ENCODE measurements at regions not wholly inside any gene's neighbourhood (a gene's known extent, or its start where the extent isn't known, plus 50 kb on each side); places are given as distances from the start of the nearest gene placed in this dataset.
"Not testable (repeated sequence)": the region's sequence is repeated elsewhere in the genome, so short reads cannot be mapped to it uniquely, and the experiment has no call there.

DNA sequence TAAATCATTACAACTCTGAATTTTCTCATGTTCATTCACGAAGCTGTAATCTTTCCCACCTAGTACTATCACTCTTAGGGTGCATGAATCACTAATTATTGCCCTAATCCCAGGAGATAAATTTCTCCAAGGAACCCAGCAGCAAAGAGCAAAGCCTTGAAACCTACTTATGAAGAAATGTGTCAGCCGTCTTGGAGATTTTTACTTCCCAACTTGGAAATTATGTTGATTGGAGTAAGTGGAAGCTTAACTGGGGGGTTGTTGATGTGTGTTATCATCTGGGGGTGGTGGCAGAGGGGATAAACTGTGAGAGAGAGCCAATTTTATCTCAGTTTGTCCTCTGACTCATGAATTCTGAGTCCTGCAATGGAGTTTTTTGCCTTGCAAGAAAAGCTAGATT lies 440.5 kb upstream of the WWC1 start:
- no peak for DNase-seq

DNA sequence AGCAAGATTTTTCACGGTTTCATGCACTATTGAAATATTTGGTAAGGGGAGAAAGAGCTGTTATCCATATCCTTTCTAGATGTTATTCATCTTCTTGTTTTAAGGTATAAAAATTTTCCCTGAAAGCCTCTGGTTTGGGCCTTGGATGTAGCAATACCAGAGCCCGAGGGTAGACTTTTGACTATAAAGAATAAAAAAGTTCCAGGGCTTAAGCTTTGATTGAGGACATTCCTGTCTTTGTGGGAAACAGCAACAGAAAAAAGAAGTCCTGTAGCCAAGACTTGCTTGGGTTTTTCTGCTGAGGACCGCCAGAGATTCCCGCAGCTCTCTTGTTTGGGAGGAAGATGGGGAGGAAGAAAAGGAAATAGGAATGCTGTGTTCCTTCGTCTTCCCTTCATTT lies 440.0 kb upstream of the WWC1 start:
- no peak for DNase-seq

DNA sequence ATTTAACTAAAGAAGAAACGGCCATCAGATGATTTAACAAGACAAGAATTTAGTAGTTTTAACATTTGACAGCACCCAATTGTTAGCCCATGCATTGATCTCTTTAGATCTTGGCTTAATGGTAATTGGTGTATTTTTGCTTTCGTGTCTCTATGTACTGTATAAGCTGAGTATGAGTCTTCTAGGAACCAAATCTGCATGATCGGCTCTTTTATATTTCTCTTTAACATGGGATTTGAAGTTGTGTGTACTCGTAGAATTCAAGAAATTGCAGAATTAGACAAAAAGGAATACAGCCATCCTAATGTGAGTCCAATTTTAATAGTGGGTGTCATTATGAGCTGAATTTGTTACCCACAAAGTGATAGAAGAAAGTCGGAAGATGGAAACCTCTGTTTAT lies 438.9 kb upstream of the WWC1 start:
- DNase-seq = no peak

DNA sequence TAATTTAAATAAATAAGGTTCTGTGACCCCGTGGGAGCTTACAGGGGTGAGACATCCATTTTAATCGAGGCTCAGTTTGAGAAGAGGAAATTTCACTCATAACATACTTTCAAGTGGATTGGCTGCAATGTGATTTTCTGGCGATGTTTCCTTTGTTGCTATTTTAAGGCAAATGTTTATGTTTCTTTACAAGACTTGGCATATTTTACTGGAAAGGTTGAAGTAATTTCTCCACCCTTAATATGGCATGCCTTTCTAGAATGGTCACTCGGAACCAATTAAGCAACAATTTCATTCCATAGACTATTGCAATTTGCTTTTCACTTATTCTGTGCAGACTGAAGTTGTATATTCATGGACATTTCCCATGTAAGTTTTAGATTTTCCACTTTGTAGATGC lies 438.0 kb upstream of the WWC1 start:
- no peak for DNase-seq

DNA sequence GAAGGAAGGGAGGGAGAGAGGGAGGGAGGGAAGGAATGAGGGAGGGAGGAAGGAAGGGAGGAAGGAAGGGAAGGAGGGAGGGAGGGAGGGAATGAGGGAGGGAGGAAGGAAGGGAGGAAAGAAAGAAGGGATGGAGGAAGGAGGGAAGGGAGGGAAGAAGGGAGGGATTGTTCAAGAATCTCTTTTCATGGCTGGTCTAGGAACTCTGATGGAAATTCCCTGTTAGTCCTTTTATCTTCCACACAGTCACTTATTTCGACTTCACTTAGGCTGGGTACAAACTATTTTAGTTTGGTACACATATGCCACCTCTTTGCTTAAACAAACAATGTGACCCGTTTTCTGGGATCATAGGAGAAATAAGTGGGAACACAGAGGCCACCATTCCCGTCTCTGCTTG lies 435.6 kb upstream of the WWC1 start:
- no peak for DNase-seq

DNA sequence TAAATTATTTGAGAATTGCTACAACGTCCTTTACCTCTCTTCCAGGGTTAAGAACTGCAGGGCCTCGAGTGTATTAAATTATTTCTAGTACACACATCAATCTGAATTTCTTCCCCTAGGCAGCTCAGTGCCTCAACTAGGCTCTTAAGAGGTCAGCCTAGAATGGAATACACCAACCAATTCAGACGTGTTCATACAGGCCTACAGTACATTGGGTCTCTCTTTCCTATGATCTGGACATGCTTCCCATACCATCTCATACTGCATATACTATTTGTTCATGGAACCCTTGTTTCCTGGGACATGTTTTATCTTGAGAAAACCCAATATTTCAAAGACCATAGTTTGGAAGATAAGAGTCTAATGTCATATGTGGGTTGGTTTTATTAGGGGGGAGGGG lies 434.1 kb upstream of the WWC1 start:
- no peak for DNase-seq

DNA sequence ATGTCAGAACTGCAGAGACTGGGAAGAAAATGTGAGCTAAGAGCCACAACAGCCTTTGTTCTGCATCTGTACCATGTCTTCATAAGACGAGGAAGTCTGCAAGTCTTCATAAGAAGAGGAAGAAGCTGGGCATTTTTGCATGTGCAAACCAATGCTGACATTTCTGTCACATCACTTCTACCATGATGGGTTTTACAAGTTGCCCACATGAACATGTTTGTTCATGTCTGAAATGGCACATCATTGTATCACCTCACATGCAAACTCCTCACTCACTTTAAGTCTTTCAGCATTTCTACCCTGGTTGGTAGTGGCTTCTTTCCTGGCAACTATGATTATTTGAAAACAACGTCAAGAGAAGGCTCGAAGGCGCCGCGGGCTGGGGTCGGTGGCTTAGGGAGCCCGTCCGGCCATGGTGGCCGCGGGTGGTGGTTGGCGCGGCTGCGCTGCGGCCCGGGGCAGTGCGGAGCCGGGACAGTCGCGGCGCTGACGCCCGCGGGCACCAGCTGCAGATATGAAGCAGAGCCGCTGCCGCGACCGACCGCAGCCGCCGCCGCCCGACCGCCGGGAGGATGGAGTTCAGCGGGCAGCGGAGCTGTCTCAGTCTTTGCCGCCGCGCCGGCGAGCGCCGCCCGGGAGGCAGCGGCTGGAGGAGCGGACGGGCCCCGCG lies 433.1 kb upstream of the WWC1 start:
- DNase-seq = not testable (repeated sequence)

DNA sequence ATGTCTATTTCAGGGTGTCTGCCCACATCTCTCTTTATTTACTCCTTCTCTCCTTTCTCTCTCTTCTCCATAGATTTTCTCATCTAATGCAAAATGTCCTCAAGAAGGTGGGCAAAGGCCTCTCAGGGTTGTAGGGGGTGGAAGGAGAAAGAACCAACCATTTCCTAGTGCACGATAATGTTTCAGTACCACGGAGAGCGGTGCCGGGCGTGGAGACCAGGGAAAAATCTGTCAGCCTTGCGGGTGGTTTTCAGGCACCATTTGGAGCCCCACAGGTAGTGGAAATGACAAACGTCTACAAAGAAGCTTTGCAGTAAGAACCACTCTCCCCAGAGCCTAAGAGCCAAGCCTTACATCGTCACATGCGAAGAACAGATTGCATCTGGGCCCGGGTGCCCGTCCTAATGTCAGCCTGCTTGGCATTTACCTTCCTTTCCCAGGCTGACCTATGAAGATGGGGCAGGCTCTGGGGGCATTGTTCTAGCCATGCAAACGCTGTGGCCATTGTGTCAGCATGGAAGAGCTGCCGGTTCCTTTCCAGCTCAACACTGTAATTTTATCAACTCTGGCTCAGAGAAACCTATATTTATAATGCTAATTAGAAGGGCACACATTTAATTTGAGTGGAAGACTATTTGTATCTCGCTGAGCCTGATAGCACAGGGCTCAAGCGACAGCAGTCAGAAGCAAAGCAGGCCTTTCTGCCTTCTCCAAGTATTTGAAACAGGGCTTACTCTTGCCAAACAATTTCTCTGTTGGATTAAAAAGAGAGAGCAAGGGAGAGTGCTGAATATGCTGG lies 430.1 kb upstream of the WWC1 start:
- DNase-seq = no peak

DNA sequence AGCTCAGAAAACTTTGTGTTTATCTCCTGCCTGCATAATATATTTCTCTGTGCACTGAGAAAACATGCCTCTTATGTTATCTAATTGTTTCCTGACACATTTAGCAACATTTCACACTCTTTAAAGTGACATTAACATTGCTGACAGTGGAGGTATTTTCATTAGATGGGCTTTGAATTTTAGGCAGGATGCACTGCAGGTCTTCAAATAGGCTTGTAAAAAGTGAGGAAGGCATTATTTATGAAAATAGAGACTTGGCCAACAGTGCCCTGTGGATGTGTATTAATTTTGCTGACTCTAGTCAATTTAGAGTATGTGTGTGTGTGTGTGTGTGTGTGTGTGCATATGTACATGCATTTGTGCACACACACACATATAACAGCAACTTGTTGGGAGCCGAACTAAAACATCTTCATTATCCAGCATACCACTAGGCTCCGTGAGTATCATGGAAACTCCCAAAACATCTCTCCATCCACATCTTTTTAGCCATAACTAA lies 429.5 kb upstream of the WWC1 start:
- no peak for DNase-seq

DNA sequence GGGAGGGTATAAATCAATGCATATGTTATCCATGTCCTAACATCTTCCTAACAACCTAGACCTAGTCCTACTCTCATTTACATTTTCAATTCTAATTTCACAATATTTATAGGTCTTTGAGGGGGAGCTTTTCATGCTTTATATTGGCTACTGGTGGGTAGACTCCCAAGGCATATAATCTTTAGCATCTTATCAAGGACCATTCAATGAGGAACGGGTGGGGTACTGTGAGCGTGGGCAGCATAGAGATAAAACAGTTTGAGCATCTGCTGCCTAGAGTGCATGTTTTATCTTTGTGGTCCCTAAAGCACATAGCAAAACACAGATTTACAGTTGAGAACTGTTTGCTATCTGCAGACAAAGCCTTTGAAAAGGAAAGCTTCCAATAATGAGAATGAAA lies 427.6 kb upstream of the WWC1 start:
- DNase-seq = no peak

DNA sequence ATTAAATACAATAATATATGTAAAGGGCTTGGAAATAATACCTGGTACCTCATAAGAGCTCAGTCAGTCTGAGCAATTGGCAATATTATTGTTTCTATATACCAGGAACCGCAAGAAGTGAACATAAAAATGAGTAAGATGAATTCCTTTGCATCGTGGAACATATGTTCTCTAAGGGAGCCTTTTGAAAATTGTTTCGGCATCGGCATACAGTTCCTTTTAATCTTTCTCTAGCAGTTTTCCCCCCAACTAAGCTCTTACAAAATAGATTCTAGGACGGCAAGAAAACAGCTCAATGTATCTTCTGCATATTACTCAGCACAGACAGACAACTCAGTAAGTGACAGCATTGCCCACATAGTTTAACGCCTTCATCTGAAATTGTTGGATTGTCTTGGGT lies 426.6 kb upstream of the WWC1 start:
- no peak for DNase-seq

DNA sequence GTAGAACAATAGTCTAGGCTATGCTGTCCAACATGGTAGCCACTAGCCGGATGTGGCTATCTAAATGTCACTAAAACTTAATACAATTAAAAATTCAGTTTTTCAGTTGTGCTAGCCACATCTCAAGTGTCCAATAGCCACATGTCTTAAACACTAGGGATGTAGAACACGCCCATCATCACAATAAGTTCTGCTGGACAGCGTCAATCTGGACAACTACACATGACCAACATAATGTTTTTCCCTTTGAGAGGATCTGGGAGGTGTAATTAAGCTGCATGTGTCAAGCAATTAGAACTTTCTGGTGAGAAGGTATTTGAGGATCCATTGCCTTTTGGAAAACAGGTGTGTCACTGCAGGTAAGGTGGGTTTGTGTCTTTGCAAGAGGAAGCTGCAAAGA lies 424.6 kb upstream of the WWC1 start:
- DNase-seq = no peak

DNA sequence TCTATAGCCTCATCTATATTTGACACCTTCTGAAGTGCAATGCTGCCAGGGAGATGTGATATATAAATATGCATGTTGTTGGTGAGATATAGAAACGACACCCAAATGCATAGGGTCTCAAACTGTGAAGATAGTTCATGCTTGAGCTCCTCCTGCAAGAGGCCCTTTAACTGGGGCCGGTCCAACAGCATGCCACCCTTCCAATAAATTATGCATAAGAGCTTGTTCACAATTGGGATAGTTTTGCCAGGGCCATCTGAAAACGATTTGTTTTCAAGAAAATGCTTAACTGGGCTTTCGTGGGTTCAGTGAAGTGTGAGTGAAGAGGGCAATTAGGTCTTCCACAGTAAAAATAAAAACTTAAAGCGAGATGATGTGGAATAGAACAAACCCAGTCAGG lies 424.2 kb upstream of the WWC1 start:
- DNase-seq = no peak

DNA sequence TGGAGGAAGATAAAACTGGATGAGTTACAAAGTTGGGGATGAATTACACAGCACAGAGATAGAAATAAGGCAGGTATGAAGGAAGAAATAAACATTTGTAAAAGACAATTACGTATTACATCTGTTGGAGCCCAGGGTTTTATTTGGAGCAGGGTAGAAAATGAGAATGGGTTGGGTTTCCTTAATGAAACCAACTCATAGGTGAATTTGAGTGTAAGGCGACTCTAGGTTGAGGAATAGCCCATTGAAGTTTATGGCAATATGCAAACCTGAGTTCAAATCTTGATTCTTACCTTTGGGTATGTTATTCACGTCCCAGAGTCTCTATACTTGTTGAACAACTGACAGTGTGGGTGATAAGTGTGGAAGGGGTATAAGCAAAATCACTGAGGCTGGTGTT lies 422.3 kb upstream of the WWC1 start:
- DNase-seq = no peak

DNA sequence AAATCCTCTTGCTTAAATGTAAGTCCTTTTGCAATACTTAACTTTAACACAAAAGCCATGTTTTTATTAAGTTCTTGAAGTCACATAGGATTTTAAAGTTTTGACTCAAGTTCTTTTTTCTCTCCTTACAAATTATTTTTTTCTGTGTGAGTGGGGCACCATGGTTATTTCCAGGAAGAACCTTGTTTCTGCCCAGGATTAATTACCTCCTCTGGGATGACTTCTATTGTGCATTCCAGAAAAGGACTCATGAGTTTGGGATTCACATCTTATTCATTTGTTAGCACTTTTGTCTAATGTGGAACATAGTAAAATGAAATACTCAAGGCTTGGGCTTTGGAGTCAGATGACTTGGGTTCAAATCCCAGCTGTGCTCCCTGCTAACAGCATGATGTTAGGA lies 421.4 kb upstream of the WWC1 start:
- no peak for DNase-seq

DNA sequence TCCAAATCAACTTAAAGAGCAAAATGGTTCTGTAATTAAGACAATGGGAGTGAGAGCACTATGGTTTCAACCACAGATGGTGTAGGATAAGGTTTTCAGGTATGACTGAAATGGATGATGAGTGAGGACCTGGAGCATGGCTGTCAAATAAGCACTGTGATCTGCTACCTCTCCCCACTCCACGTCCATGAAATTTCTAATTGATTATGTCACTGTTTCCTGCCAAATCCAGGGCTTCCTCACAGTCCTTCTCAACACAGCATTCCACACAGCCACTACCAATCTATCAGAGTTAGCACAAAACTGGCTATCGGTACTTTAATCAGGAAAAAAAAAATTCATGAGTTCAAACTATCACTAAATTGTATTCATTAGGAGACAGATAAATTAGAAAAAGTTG lies 420.4 kb upstream of the WWC1 start:
- no peak for DNase-seq

DNA sequence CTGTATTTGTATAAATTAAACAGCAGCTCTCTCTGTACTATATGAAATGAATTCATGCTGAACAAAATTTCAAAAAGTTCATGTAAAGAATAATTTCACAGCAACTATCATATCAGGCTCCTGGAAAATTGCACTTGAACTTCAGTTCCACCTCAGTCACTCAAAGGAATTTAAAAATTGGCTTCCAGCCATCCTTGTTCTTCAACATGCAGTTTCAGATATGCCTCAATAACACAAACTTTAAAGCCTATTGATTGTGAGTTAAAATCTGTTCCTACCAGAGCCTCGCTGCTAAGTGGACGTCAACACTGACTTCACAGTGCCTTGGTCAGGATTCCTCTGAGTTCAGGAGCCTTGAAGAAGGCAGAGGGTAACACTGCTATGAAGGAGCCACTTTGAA lies 418.7 kb upstream of the WWC1 start:
- DNase-seq = no peak

DNA sequence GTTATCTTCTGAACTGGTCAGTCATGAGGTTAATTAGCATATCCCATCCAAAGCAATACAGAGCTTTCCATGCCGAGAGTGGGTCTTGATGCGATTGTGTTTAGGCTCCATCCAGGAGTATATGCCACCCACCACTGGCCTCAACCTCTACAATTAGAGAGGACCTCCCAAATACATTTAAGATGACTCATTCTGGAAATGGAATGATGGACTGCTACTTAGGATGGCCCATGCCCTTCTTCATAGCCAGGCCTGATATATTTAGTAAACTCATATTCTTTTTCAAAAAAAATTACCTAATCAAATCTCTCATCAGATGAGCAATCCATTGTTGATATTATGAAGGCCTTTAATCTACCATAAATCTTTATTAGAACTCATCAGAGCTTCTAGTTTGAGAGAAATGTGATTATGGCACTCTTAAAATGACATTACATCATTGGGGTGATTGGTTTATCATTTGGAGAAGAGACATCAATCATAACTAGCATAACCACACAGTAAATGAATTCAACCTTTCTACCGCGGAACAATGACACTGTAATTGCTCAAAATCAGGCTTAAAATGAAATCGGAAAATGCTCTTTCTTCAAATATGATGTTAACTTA lies 414.2 kb upstream of the WWC1 start:
- DNase-seq = no peak

DNA sequence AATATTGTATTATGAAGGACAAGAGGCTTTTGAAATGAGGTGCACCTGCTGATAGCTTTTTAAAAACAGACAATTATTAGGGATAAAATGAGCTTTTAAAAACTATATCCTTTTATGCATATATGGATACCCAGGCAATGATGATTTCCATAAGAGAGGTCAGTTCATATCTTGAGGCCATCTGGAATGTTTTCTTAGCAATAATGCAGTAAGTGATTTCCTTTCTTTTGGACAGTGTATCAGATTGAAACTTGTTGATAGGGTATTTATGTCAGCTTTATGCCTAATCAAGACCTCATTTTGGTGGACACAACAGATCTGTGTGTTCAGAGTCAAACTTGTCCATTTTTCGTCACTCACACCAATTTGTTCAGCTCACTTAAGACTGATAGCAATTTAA lies 413.5 kb upstream of the WWC1 start:
- DNase-seq = no peak

DNA sequence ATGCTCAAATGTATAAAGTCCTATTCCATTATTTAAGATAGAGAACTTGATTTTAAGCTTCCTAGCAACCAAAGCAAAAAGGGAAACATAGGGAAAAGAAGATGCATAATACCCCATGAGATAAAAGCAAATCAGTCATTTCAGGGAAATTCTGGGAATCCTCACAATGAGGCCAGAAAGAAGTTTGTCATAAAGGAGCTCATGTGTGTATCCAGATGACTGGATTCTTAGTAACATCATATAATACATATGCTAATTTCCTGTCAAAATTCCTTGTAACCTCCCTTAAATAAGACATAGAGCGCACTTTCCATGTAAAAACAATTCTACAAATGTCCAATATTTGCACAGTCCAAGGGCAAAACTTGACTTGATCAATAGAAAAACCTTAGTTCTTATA lies 411.0 kb upstream of the WWC1 start:
- no peak for DNase-seq

DNA sequence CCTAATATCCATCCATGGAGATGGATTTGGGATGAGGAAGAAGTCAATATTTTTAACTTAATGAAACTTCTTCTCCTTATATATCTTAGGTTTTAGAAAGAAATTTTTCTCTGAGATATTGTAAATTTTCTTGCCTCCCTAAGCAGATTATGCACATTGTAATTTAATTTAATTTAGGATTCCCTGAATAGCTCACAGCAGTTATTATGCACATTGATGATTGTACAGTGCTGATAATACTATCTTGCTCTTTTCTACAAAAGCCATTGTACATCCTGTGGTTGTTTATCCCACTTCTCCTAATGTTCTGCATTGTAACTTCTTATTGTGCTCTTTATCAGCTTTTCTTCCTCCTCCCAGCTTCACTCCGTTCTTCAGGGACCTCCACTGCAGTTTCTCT lies 410.4 kb upstream of the WWC1 start:
- no peak for DNase-seq

DNA sequence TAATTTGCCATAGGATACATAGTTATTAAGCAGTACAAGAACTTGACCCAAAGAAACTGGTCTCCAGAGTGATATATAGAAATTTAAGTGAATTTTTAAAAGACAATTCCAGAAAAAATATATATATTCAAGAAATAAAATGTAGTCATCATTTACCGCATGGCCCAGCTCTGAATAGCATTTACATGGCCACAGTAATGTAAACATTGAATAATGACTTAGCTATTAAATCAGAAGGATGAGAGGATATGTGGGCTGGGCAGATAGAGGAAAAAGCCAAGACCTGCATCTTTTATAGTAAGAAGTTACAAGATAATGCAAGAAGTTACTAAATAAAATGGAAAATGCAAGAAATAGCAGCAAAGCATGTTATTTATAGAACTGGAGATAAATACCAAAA lies 405.2 kb upstream of the WWC1 start:
- DNase-seq = no peak

DNA sequence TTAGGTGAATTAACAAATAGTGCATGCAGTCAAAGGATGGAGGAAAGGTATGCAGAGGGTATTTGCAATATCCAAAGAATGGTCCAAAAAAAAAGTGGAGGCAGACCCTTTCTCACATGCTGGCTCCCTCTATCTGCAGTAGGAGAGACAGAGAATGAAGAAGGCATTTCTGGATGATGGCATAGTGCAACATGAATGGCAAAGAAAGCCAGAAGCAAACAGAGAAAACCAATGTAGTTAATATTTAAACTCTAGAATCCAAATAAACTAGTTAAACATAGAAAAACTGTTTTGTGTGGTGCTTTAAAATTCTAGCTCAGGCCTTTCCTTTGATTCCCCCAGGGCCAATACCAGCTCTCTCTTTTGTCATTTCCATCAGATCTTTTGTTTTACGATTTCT lies 403.1 kb upstream of the WWC1 start:
- DNase-seq = no peak

DNA sequence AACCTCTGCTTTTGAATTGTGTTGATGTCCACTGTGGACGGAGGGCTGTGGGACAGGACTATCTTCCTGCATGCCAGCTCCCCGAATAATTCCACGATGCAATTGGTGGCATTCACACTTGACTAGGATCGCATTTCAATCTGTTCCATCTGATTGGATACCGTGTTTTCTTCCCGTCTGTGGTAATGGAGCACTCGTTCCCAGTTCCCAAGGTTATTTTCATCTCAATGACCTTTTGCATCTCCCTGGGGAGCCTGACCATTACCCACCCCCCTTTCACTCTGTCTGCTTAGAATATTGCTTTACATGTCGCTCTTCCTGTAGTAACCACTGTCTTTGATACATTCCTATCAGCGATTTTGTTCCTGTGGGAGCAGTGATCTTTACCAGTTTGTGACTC lies 402.2 kb upstream of the WWC1 start:
- no peak for DNase-seq
